DND-41 (cell line): ENCODE measurements at regions not wholly inside any gene's neighbourhood (a gene's known extent, or its start where the extent isn't known, plus 50 kb on each side); places are given as distances from the start of the nearest gene placed in this dataset.

Source experiments
- ATAC-seq: fragments of 200-7000 bp; cut with Tn5 transposase; 3 replicates; pipeline ENCODE4 v1.9.1; 2021; ENCODE audit warnings: low read depth; ENCODE audit not compliant: insufficient read depth
- DNase-seq: peaks from one replicate; pipeline ENCODE4 v3.0.0-alpha.2; 2020
- H2AFZ ChIP-seq: 2 replicates; pipeline ENCODE4 v1.6.0; 2012; ENCODE audit warnings: low read depth, low read length
- H3K27ac ChIP-seq: 2 replicates; pipeline ENCODE4 v1.5.1; 2012; ENCODE audit warnings: low read length, inconsistent platforms
- H3K27me3 ChIP-seq: fragments of 200-600 bp; sonication (generic); 2 replicates; pipeline ENCODE4 v1.6.0; 2012; ENCODE audit warnings: low read length, mild to moderate bottlenecking, inconsistent platforms; ENCODE audit not compliant: insufficient read depth, poor library complexity
- H3K36me3 ChIP-seq: 2 replicates; pipeline ENCODE4 v1.5.1; 2012; ENCODE audit warnings: low read length, inconsistent platforms; ENCODE audit not compliant: insufficient read depth
- H3K4me1 ChIP-seq: 2 replicates; pipeline ENCODE4 v1.5.1; 2012; ENCODE audit warnings: mild to moderate bottlenecking, low read length; ENCODE audit not compliant: insufficient read depth
- H3K4me2 ChIP-seq: 2 replicates; pipeline ENCODE4 v1.6.0; 2012; ENCODE audit warnings: mild to moderate bottlenecking, moderate library complexity, low read length, inconsistent platforms; ENCODE audit not compliant: insufficient read depth
- H3K4me3 ChIP-seq, 2 experiments: fragments of 200-600 bp in 1 of 2; shearing (Covaris generic) in 1 of 2; 2 replicates each; pipeline ENCODE4 v1.5.1; 2012 to 2016; ENCODE audit warnings: inconsistent platforms in 2 of 2, low read length in 2 of 2, mild to moderate bottlenecking in 2 of 2, low read depth in 1 of 2, moderate library complexity in 1 of 2
- H3K79me2 ChIP-seq: 2 replicates; pipeline ENCODE4 v1.6.0; 2012; ENCODE audit warnings: low read length, inconsistent platforms; ENCODE audit not compliant: insufficient read depth
- H3K9ac ChIP-seq: 2 replicates; pipeline ENCODE4 v1.6.0; 2012; ENCODE audit warnings: low read depth, mild to moderate bottlenecking, inconsistent platforms, low read length, moderate library complexity
- H3K9me3 ChIP-seq: 2 replicates; pipeline ENCODE4 v1.5.1; 2012; ENCODE audit warnings: low read length, moderate library complexity, mild to moderate bottlenecking, inconsistent platforms; ENCODE audit not compliant: insufficient read depth, severe bottlenecking
- H4K20me1 ChIP-seq: 2 replicates; pipeline ENCODE4 v1.6.0; 2012; ENCODE audit warnings: low read length; ENCODE audit not compliant: insufficient read depth
- EZH2 ChIP-seq: IDR thresholded peaks from 3 replicates; pipeline ENCODE4 v1.6.1; 2012; ENCODE audit warnings: borderline replicate concordance, low read depth, mild to moderate bottlenecking, moderate library complexity, low read length, inconsistent platforms; ENCODE audit not compliant: severe bottlenecking
- TF ChIP-seq, protein P1 (sequence below): IDR thresholded peaks from 2 replicates; pipeline ENCODE4 v1.5.1; 2012; ENCODE audit warnings: borderline replicate concordance, low read length, moderate library complexity, mild to moderate bottlenecking; ENCODE audit not compliant: poor library complexity, severe bottlenecking; ENCODE audit errors: extremely low read depth

GRCh38 chr22:27551402-27551801 is 250.2 kb downstream of the MN1 start:
- Histone ChIP-seq H3K79me2 (no peaks in the 10 kb centered on the region), H3K9me3 (no peaks in the 10 kb centered on the region), H3K4me1 (no peaks in the 10 kb centered on the region), H4K20me1 (no peaks in the 10 kb centered on the region; the same call in 1 of the 2 replicates), H3K4me2 (no peak overlapping the region), H3K9ac (no peak overlapping the region), H3K27ac (no peak overlapping the region), H3K36me3 (no peaks in the 10 kb centered on the region), H3K4me3 (no peak overlapping the region), H2AFZ (no peak overlapping the region), H3K27me3 (peaks cover 3% of the 10 kb centered on the region)
- DNase-seq = no peak
- ATAC-seq = no peak
- no peak for TF ChIP-seq EZH2
- TF ChIP-seq, protein P1, sequence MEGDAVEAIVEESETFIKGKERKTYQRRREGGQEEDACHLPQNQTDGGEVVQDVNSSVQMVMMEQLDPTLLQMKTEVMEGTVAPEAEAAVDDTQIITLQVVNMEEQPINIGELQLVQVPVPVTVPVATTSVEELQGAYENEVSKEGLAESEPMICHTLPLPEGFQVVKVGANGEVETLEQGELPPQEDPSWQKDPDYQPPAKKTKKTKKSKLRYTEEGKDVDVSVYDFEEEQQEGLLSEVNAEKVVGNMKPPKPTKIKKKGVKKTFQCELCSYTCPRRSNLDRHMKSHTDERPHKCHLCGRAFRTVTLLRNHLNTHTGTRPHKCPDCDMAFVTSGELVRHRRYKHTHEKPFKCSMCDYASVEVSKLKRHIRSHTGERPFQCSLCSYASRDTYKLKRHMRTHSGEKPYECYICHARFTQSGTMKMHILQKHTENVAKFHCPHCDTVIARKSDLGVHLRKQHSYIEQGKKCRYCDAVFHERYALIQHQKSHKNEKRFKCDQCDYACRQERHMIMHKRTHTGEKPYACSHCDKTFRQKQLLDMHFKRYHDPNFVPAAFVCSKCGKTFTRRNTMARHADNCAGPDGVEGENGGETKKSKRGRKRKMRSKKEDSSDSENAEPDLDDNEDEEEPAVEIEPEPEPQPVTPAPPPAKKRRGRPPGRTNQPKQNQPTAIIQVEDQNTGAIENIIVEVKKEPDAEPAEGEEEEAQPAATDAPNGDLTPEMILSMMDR = no peak

DNA sequence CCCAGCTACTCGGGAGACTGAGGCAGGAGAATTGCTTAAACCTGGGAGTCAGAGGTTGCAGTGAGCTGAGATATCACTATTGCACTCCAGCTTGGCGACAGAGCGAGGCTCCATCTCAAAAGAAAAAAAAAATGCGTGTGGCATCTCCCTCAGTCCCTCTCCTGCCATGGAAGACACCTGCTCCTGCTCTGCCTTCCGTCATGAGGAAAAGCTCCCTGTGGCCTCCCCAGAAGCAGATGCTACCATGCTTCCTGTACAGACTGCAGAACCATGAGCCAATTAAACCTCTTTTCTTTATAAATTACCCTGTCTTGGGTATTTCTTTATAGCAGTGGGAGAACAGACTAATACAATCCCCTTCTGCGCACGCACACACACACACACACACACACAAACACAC is 249.4 kb downstream of the MN1 start:
- Histone ChIP-seq H3K4me3 (no peak overlapping the region), H2AFZ (no peak overlapping the region), H3K4me1 (no peaks in the 10 kb centered on the region), H4K20me1 (no peaks in the 10 kb centered on the region; the same call in 1 of the 2 replicates), H3K27ac (no peak overlapping the region), H3K9me3 (no peaks in the 10 kb centered on the region), H3K4me2 (no peak overlapping the region), H3K79me2 (no peaks in the 10 kb centered on the region), H3K9ac (no peak overlapping the region), H3K36me3 (no peaks in the 10 kb centered on the region), H3K27me3 (peaks cover 3% of the 10 kb centered on the region)
- DNase-seq (no peak), ATAC-seq (no peak)
- no peak for TF ChIP-seq EZH2
- TF ChIP-seq, protein P1 = no peak

DNA sequence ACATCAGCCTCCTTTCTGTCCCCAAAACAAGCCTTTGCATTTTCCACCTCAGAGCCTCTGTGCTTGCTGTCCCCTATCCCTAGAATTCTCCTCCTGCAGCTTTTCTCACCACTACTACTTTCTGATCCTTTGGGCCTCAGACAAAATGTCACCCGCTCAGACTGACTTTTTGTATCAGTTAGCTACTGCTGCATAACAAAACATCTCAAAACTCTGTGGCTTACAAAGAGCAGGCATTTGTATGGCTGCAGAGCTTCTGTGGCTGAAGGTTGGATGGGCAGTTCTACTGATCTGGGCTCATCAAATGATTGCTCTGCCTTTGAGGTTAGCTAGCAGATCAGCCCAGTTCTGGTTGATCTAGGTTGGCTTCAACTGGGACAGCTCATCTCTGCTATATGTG is 248.7 kb downstream of the MN1 start:
- Histone ChIP-seq H3K4me1 (no peaks in the 10 kb centered on the region), H3K4me3 (no peak overlapping the region), H3K9ac (no peak overlapping the region), H3K79me2 (no peaks in the 10 kb centered on the region), H3K27me3 (peaks cover 3% of the 10 kb centered on the region), H3K4me2 (no peak overlapping the region), H4K20me1 (no peaks in the 10 kb centered on the region; the same call in 1 of the 2 replicates), H3K27ac (no peak overlapping the region), H2AFZ (no peak overlapping the region), H3K36me3 (no peaks in the 10 kb centered on the region), H3K9me3 (no peaks in the 10 kb centered on the region)
- no peak for ATAC-seq
- TF ChIP-seq, protein P1 = no peak
- TF ChIP-seq EZH2 = no peak
- no peak for DNase-seq
